Adrenal gland (tissue), 9 donors: ENCODE measurements at regions not wholly inside any gene's neighbourhood (a gene's known extent, or its start where the extent isn't known, plus 50 kb on each side); places are given as distances from the start of the nearest gene placed in this dataset.
A peak's percentile ranks its signal among the peaks of the same experiment; 100 is the strongest.

Experiments used
- DNase-seq, 7 donors: peaks; one replicate each; pipeline ENCODE4 v3.0.0-alpha.2; 2019 to 2020
- H3K27ac ChIP-seq, 5 donors: fragments of 200-600 bp; sonication (generic) in 4 of 5; 1 replicate in 3 of 5; 2 replicates in 2 of 5; pipeline versions ENCODE4 v1.5.1 to v1.8.0; 2016 to 2020; ENCODE audit warnings: mild to moderate bottlenecking in 1 of 5
- H3K27me3 ChIP-seq: fragments of 200-600 bp; 2 replicates; pipeline ENCODE4 v1.8.0; 2021
- H3K36me3 ChIP-seq, 2 donors: fragments of 200-600 bp; replicated peaks in 1 of 2; 1 replicate in 1 of 2; 2 replicates in 1 of 2; pipeline versions ENCODE4 v1.5.1 to v1.8.0; 2018 to 2022
- H3K4me1 ChIP-seq, 2 donors: fragments of 200-600 bp; replicated peaks in 1 of 2; 1 replicate in 1 of 2; 2 replicates in 1 of 2; pipeline versions ENCODE4 v1.5.1 to v1.8.0; 2018 to 2021
- H3K4me3 ChIP-seq, 4 donors: fragments of 200-600 bp; sonication (generic) in 3 of 4; one replicate each; pipeline ENCODE4 v1.5.1; 2016 to 2018
- H3K9me3 ChIP-seq, 3 donors: fragments of 200-600 bp; sonication (generic) in 1 of 3; replicated peaks in 1 of 3; 1 replicate in 2 of 3; 2 replicates in 1 of 3; pipeline versions ENCODE4 v1.5.1 to v1.8.0; 2016 to 2021
- POLR2A ChIP-seq, 2 donors: fragments of 450-650 bp; IDR thresholded peaks; one replicate each; pipeline ENCODE4 v1.6.1; 2017; ENCODE audit warnings: antibody characterized with exemption in 2 of 2, mild to moderate bottlenecking in 2 of 2, moderate library complexity in 1 of 2
- WGBS, 4 donors: extraction: QIAGEN DNeasy Blood & Tissue Kit in 2 of 4; methylation state at CpG; one replicate each; pipeline versions ENCODE4 v1.1.5 to v1.1.7; 2013 to 2017; 5-methylcytosine and 5-hydroxymethylcytosine counted together
- intact Hi-C, 2 donors: fragments of 100-400 bp; cut with DNase I; formaldehyde crosslinking; loops; one replicate each; pipeline versions ENCODE4 v1.14.1 to v1.15.0; 2022 to 2023
- TF ChIP-seq, protein P1 (sequence below), 6 experiments: fragments of 450-650 bp in 4 of 6; fragments of 200-600 bp in 2 of 6; sonication (generic) in 1 of 6; IDR thresholded peaks; 1 replicate in 5 of 6; 2 replicates in 1 of 6; pipeline versions ENCODE4 v1.5.1 to v1.8.0; 2016 to 2021; ENCODE audit warnings: antibody characterized with exemption in 6 of 6, mild to moderate bottlenecking in 2 of 6, moderate library complexity in 1 of 6
- donor health status: healthy with polysubstance abuse.
- donor health status: Bipolar disorder and iron deficiency.
- donor health status: DM: yes; HTN: yes; CAD: no.
- donor health status: DM: no; HTN: no; CAD: no.
- donor health status: DM: no; HTN: no; CAD: no.

DNA sequence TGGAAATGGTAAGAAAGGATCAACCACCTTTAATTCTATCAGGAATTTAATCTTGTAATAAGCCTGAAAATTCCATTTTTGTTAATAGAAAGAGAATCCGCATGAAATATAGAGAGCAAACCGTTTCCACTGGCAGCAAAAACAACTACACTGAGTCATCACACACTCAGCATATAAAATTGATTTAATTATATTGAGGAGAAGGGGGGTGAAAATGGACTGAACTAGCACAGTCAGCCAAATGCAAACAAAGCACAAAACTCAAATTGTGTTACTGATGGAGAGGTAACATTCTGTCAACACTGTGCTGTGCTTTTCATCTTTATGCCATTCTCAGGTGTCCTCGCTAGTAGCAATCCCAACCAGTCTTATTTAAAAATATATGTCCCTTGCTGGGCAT is 1583.9 kb downstream of the MRPL39 start:
- intact Hi-C loops: no loop called here
- 5 to 10% (median 8%) methylated on average over 3 of the region's 3 CpGs for WGBS, 4 donors

GRCh38 chr21:24014381-24014780 is 1592.9 kb downstream of the MRPL39 start:
- no peaks in the 10 kb centered on the region for H3K36me3 ChIP-seq
- TF ChIP-seq, protein P1, sequence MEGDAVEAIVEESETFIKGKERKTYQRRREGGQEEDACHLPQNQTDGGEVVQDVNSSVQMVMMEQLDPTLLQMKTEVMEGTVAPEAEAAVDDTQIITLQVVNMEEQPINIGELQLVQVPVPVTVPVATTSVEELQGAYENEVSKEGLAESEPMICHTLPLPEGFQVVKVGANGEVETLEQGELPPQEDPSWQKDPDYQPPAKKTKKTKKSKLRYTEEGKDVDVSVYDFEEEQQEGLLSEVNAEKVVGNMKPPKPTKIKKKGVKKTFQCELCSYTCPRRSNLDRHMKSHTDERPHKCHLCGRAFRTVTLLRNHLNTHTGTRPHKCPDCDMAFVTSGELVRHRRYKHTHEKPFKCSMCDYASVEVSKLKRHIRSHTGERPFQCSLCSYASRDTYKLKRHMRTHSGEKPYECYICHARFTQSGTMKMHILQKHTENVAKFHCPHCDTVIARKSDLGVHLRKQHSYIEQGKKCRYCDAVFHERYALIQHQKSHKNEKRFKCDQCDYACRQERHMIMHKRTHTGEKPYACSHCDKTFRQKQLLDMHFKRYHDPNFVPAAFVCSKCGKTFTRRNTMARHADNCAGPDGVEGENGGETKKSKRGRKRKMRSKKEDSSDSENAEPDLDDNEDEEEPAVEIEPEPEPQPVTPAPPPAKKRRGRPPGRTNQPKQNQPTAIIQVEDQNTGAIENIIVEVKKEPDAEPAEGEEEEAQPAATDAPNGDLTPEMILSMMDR (IDR thresholded peaks at IDR 0.05): peak in 1 of 6 experiments; percentile 17
- TF ChIP-seq POLR2A (IDR thresholded peaks at IDR 0.05): no peak
- H3K27me3 ChIP-seq: no peaks in the 10 kb centered on the region
- 73 to 89% (median 79%) methylated on average over 1 of the region's 1 CpG for WGBS, 4 donors
- no peak overlapping the region for H3K4me3 ChIP-seq
- H3K27ac ChIP-seq: no peak overlapping the region
- H3K4me1 ChIP-seq: no peaks in the 10 kb centered on the region
- intact Hi-C loops: no loop called here
- no peak for DNase-seq
- H3K9me3 ChIP-seq: no peaks in the 10 kb centered on the region

More for the DNA sequence above, 1583.9 kb downstream of the MRPL39 start:
- Histone ChIP-seq H3K36me3 (no peaks in the 10 kb centered on the region), H3K27ac (no peak overlapping the region), H3K27me3 (no peaks in the 10 kb centered on the region), H3K4me3 (no peak overlapping the region), H3K4me1 (no peaks in the 10 kb centered on the region), H3K9me3 (no peaks in the 10 kb centered on the region)
- TF ChIP-seq, protein P1 (IDR thresholded peaks at IDR 0.05): no peak
- no peak for TF ChIP-seq POLR2A (IDR thresholded peaks at IDR 0.05)
- no peak for DNase-seq

- WGBS, 4 donors: 50 to 84% (median 80%) methylated on average over 2 to 5 of the region's 5 CpGs
- Histone ChIP-seq H3K27me3 (no peaks in the 10 kb centered on the region), H3K4me3 (no peak overlapping the region), H3K4me1 (no peaks in the 10 kb centered on the region), H3K36me3 (no peaks in the 10 kb centered on the region), H3K9me3 (no peaks in the 10 kb centered on the region), H3K27ac (no peak overlapping the region)
- DNase-seq: no peak
- TF ChIP-seq, protein P1 (IDR thresholded peaks at IDR 0.05): no peak
- no peak for TF ChIP-seq POLR2A (IDR thresholded peaks at IDR 0.05)
- intact Hi-C loops: no loop called here
These were observed 1596.2 kb downstream of the MRPL39 start for GRCh38 chr21:24011087-24011486.

- no peaks in the 10 kb centered on the region for H3K36me3 ChIP-seq
- no peaks in the 10 kb centered on the region for H3K4me1 ChIP-seq
- WGBS, 4 donors: 73 to 82% (median 77%) methylated on average over 5 of the region's 5 CpGs
- intact Hi-C loops: no loop called here
- no peaks in the 10 kb centered on the region for H3K9me3 ChIP-seq
- TF ChIP-seq, protein P1 (IDR thresholded peaks at IDR 0.05): no peak
- TF ChIP-seq POLR2A (IDR thresholded peaks at IDR 0.05): no peak
- no peak overlapping the region for H3K4me3 ChIP-seq
- no peak for DNase-seq
- H3K27ac ChIP-seq: no peak overlapping the region
- H3K27me3 ChIP-seq: no peaks in the 10 kb centered on the region
These were observed 1599.7 kb downstream of the MRPL39 start for GRCh38 chr21:24007592-24007991.
